Right atrium auricular region (tissue), 2 donors: ENCODE measurements at regions not wholly inside any gene's neighbourhood (a gene's known extent, or its start where the extent isn't known, plus 50 kb on each side); places are given as distances from the start of the nearest gene placed in this dataset.

Experiments
- DNase-seq: peaks from one replicate; pipeline ENCODE4 v3.0.0-alpha.2; 2019; ENCODE audit warnings: low spot score
- H3K27ac ChIP-seq, 2 donors: fragments of 200-600 bp; sonication (generic); 1 replicate in 1 of 2; 2 replicates in 1 of 2; pipeline ENCODE4 v1.5.1; 2016 to 2019
- H3K27me3 ChIP-seq, 2 donors: fragments of 200-600 bp; sonication (generic); one replicate each; pipeline versions ENCODE4 v1.5.1 to v1.6.0; 2017 to 2019
- H3K36me3 ChIP-seq: fragments of 200-600 bp; sonication (generic); one replicate; pipeline ENCODE4 v1.5.1; 2016
- H3K4me1 ChIP-seq, 2 donors: fragments of 200-600 bp; sonication (generic); one replicate each; pipeline versions ENCODE4 v1.5.1 to v1.6.0; 2017 to 2019
- H3K4me3 ChIP-seq, 2 donors: fragments of 200-600 bp; sonication (generic); 1 replicate in 1 of 2; 2 replicates in 1 of 2; pipeline ENCODE4 v1.5.1; 2017 to 2019; ENCODE audit warnings: mild to moderate bottlenecking in 1 of 2, moderate library complexity in 1 of 2
- H3K9me3 ChIP-seq, 2 donors: fragments of 200-600 bp; sonication (generic); one replicate each; pipeline ENCODE4 v1.5.1; 2019
- CTCF ChIP-seq, 2 donors: fragments of 200-600 bp; sonication (generic); IDR thresholded peaks; one replicate each; pipeline ENCODE4 v1.5.1; 2019; ENCODE audit warnings: antibody characterized with exemption in 2 of 2

GRCh38 chr21:35664683-35665082, 395.6 kb downstream of the SETD4 start:
- H3K27me3 ChIP-seq, result no peaks in the 10 kb centered on the region
- H3K27ac ChIP-seq, result no peak overlapping the region
- H3K9me3 ChIP-seq, result no peaks in the 10 kb centered on the region
- DNase-seq, result no peak
- H3K4me3 ChIP-seq, result no peak overlapping the region
- no peak for TF ChIP-seq CTCF (IDR thresholded peaks at IDR 0.05)
- H3K4me1 ChIP-seq, result no peaks in the 10 kb centered on the region
- H3K36me3 ChIP-seq, result no peaks in the 10 kb centered on the region

- no peaks in the 10 kb centered on the region for H3K27me3 ChIP-seq
- TF ChIP-seq CTCF (IDR thresholded peaks at IDR 0.05), result no peak
- no peaks in the 10 kb centered on the region for H3K36me3 ChIP-seq
- H3K4me1 ChIP-seq, result no peaks in the 10 kb centered on the region
- H3K4me3 ChIP-seq, result no peak overlapping the region
- H3K27ac ChIP-seq, result no peak overlapping the region
- DNase-seq, result no peak
- H3K9me3 ChIP-seq, result no peaks in the 10 kb centered on the region
These were observed 396.3 kb downstream of the SETD4 start for GRCh38 chr21:35663856-35664606.

GRCh38 chr21:35658242-35658641, 402.1 kb downstream of the SETD4 start:
- Histone ChIP-seq H3K4me3 (no peak overlapping the region), H3K27ac (no peak overlapping the region), H3K9me3 (no peaks in the 10 kb centered on the region), H3K27me3 (no peaks in the 10 kb centered on the region), H3K36me3 (no peaks in the 10 kb centered on the region), H3K4me1 (no peaks in the 10 kb centered on the region)
- no peak for TF ChIP-seq CTCF (IDR thresholded peaks at IDR 0.05)
- no peak for DNase-seq

- H3K9me3 ChIP-seq, result no peaks in the 10 kb centered on the region
- no peaks in the 10 kb centered on the region for H3K27me3 ChIP-seq
- no peaks in the 10 kb centered on the region for H3K4me1 ChIP-seq
- DNase-seq, result no peak
- H3K27ac ChIP-seq, result no peak overlapping the region
- no peaks in the 10 kb centered on the region for H3K36me3 ChIP-seq
- no peak for TF ChIP-seq CTCF (IDR thresholded peaks at IDR 0.05)
- H3K4me3 ChIP-seq, result no peak overlapping the region
These were observed 407.5 kb downstream of the SETD4 start for GRCh38 chr21:35652872-35653271.

GRCh38 chr21:35652196-35652595, 408.1 kb downstream of the SETD4 start:
- no peaks in the 10 kb centered on the region for H3K9me3 ChIP-seq
- no peak overlapping the region for H3K4me3 ChIP-seq
- TF ChIP-seq CTCF (IDR thresholded peaks at IDR 0.05), result no peak
- DNase-seq, result no peak
- no peaks in the 10 kb centered on the region for H3K4me1 ChIP-seq
- no peaks in the 10 kb centered on the region for H3K27me3 ChIP-seq
- no peaks in the 10 kb centered on the region for H3K36me3 ChIP-seq
- no peak overlapping the region for H3K27ac ChIP-seq

GRCh38 chr21:35651196-35651595, 409.1 kb downstream of the SETD4 start:
- no peak for DNase-seq

More at GRCh38 chr21:35651196-35651595, 409.1 kb downstream of the SETD4 start:
- Histone ChIP-seq H3K4me3 (no peak overlapping the region), H3K36me3 (no peaks in the 10 kb centered on the region), H3K27me3 (no peaks in the 10 kb centered on the region), H3K27ac (no peak overlapping the region), H3K4me1 (no peaks in the 10 kb centered on the region), H3K9me3 (no peaks in the 10 kb centered on the region)
- no peak for TF ChIP-seq CTCF (IDR thresholded peaks at IDR 0.05)
